CD4-positive, alpha-beta T cell (primary cell): ENCODE measurements at regions not wholly inside any gene's neighbourhood (a gene's known extent, or its start where the extent isn't known, plus 50 kb on each side); places are given as distances from the start of the nearest gene placed in this dataset.

Experiments used
- ATAC-seq: fragments of 200-7000 bp; cut with Tn5 transposase; one replicate; pipeline ENCODE4 v1.10.0; 2022; ENCODE audit warnings: mild to moderate bottlenecking; ENCODE audit not compliant: poor library complexity
- CTCF ChIA-PET: fragments of 350-600 bp; sonication (Branson Sonifier 250); formaldehyde crosslinking; loops from one replicate; lab custom pipeline; 2021; ENCODE audit warnings: antibody characterized with exemption, inconsistent platforms; lab: Charles Lee
- POLR2A ChIA-PET: fragments of 350-600 bp; sonication (Branson Sonifier 250); formaldehyde crosslinking; loops from one replicate; lab custom pipeline; 2021; ENCODE audit warnings: antibody characterized with exemption, inconsistent platforms; lab: Charles Lee
- DNase-seq, 14 experiments: peaks; one replicate each; pipeline ENCODE4 v3.0.0-alpha.2; 2013 to 2020; ENCODE audit warnings: mixed read lengths in 2 of 14
- H3K27ac ChIP-seq, 2 donors: one replicate each; pipeline versions ENCODE4 v1.5.1 to v1.7.0; 2013; ENCODE audit warnings: low read length in 2 of 2, low read depth in 1 of 2, mild to moderate bottlenecking in 1 of 2
- H3K27me3 ChIP-seq, 2 experiments: 1 replicate in 1 of 2; 2 replicates in 1 of 2; pipeline versions ENCODE4 v1.6.1 to v1.7.0; 2013; ENCODE audit warnings: low read length in 2 of 2, control low read depth in 1 of 2, mild to moderate bottlenecking in 1 of 2, moderate library complexity in 1 of 2; ENCODE audit not compliant: insufficient read depth in 2 of 2, control insufficient read depth in 1 of 2
- H3K36me3 ChIP-seq: one replicate; pipeline ENCODE4 v1.6.1; 2013; ENCODE audit warnings: low read length, control low read depth; ENCODE audit not compliant: insufficient read depth
- H3K4me1 ChIP-seq: one replicate; pipeline ENCODE4 v1.6.1; 2013; ENCODE audit warnings: low read length, control low read depth; ENCODE audit not compliant: insufficient read depth
- H3K4me3 ChIP-seq: one replicate; pipeline ENCODE4 v1.5.1; 2013; ENCODE audit warnings: mild to moderate bottlenecking, low read length, moderate library complexity
- H3K9me3 ChIP-seq, 2 experiments: 1 replicate in 1 of 2; 2 replicates in 1 of 2; pipeline versions ENCODE4 v1.6.1 to v1.7.0; 2013; ENCODE audit warnings: low read length in 2 of 2, mild to moderate bottlenecking in 2 of 2, control low read depth in 1 of 2, moderate library complexity in 1 of 2; ENCODE audit not compliant: control insufficient read depth in 1 of 2, insufficient read depth in 1 of 2
- H3K27ac Mint-ChIP-seq: one replicate; pipeline ENCODE4 v1.8.0; 2020; ENCODE audit warnings: mixed read lengths
- H3K27me3 Mint-ChIP-seq: one replicate; pipeline ENCODE4 v1.8.0; 2021; ENCODE audit warnings: mixed read lengths
- H3K36me3 Mint-ChIP-seq: one replicate; pipeline ENCODE4 v1.8.0; 2021; ENCODE audit warnings: low read depth, mixed read lengths
- H3K4me1 Mint-ChIP-seq: one replicate; pipeline ENCODE4 v1.8.0; 2021; ENCODE audit warnings: low read depth, mixed read lengths
- H3K4me3 Mint-ChIP-seq: one replicate; pipeline ENCODE4 v1.8.0; 2020; ENCODE audit warnings: mild to moderate bottlenecking, mixed read lengths
- H3K9me3 Mint-ChIP-seq: one replicate; pipeline ENCODE4 v1.8.0; 2020; ENCODE audit warnings: mixed read lengths
- CTCF ChIP-seq: fragments of 200-600 bp; IDR thresholded peaks from one replicate; pipeline ENCODE4 v1.8.0; 2022; ENCODE audit warnings: antibody characterized with exemption, mild to moderate bottlenecking
- intact Hi-C, 2 experiments: fragments of 100-400 bp; cut with DNase I in 1 of 2; cut with micrococcal nuclease in 1 of 2; formaldehyde crosslinking; loops; one replicate each; pipeline versions ENCODE4 v1.15.1 to v1.9.0; 2023 to 2025; cut with DNase I, micrococcal nuclease

DNA sequence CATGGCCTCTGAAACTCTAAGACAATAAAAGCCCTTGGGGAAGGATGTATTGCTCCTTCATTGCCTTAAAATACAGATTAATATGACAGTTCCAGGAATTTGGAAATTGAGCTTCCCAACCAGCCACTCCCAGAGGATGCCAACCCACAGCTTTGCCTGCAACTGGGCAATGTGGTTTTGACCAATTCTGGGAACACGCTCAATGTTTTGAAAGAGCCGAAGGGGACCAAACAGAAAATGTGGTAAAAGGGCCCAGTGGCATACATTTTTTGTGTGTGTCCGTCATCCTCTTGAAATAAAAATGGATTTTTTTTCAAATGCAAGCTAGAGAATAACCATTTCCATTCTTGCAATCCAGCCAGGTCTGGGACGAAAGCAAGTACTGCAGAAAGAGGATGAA is 88.3 kb upstream of the PLEKHG7 start:
- ATAC-seq (no peak), DNase-seq (no peak)
- H3K4me3 Mint-ChIP-seq = no peak overlapping the region
- TF ChIP-seq CTCF = no peak
- H3K27ac ChIP-seq = no peak overlapping the region
- H3K4me3 ChIP-seq = no peak overlapping the region
- H3K4me1 Mint-ChIP-seq = no peaks in the 10 kb centered on the region
- H3K9me3 Mint-ChIP-seq = peaks cover 4% of the 10 kb centered on the region
- no peaks in the 10 kb centered on the region for H3K9me3 ChIP-seq
- POLR2A ChIA-PET = no interaction called here
- H3K27me3 Mint-ChIP-seq = no peaks in the 10 kb centered on the region
- no peaks in the 10 kb centered on the region for H3K36me3 ChIP-seq
- CTCF ChIA-PET = interaction anchor here (1.1 to 1.6 kb wide), 4 partner anchors 20 to 462 kb away, joined by 3 read pairs; no protein-coding TSS in a partner anchor
- H3K27ac Mint-ChIP-seq = no peak overlapping the region
- H3K36me3 Mint-ChIP-seq = no peaks in the 10 kb centered on the region
- H3K27me3 ChIP-seq = no peaks in the 10 kb centered on the region
- intact Hi-C loops = no loop called here
- H3K4me1 ChIP-seq = no peaks in the 10 kb centered on the region

GRCh38 chr12:92614001-92614400 is 88.8 kb upstream of the PLEKHG7 start:
- H3K9me3 ChIP-seq = no peaks in the 10 kb centered on the region
- H3K4me1 ChIP-seq = no peaks in the 10 kb centered on the region
- no peaks in the 10 kb centered on the region for H3K27me3 ChIP-seq
- Mint-ChIP-seq H3K9me3 (peaks cover 4% of the 10 kb centered on the region), H3K4me1 (no peaks in the 10 kb centered on the region), H3K27me3 (no peaks in the 10 kb centered on the region), H3K27ac (no peak overlapping the region), H3K36me3 (no peaks in the 10 kb centered on the region), H3K4me3 (no peak overlapping the region)
- ChIA-PET POLR2A (no interaction called here), CTCF (interaction anchor here (1.4 to 1.6 kb wide), 2 partner anchors 20 to 44 kb away, joined by 3 read pairs; no protein-coding TSS in a partner anchor)
- no peak for TF ChIP-seq CTCF
- H3K27ac ChIP-seq = no peak overlapping the region
- no peak for DNase-seq
- no peak overlapping the region for H3K4me3 ChIP-seq
- no peak for ATAC-seq
- intact Hi-C loops = no loop called here
- no peaks in the 10 kb centered on the region for H3K36me3 ChIP-seq

GRCh38 chr12:92612611-92613010 is 90.2 kb upstream of the PLEKHG7 start:
- DNase-seq = no peak
- no peak overlapping the region for H3K27ac ChIP-seq
- CTCF ChIA-PET = interaction anchor here (1.1 to 1.3 kb wide), 2 partner anchors 21 to 1230 kb away, joined by 3 to 4 read pairs; no protein-coding TSS in a partner anchor
- intact Hi-C loops = no loop called here
- no peak for ATAC-seq
- Mint-ChIP-seq H3K27me3 (no peaks in the 10 kb centered on the region), H3K36me3 (no peaks in the 10 kb centered on the region), H3K27ac (no peak overlapping the region), H3K9me3 (peaks cover 4% of the 10 kb centered on the region), H3K4me3 (no peak overlapping the region), H3K4me1 (peaks cover 11% of the 10 kb centered on the region)
- no peaks in the 10 kb centered on the region for H3K9me3 ChIP-seq
- no peaks in the 10 kb centered on the region for H3K27me3 ChIP-seq
- TF ChIP-seq CTCF = no peak
- H3K4me3 ChIP-seq = no peak overlapping the region
- H3K4me1 ChIP-seq = no peaks in the 10 kb centered on the region
- no peaks in the 10 kb centered on the region for H3K36me3 ChIP-seq
- POLR2A ChIA-PET = no interaction called here
